SHP77 (cell line): ENCODE measurements at regions not wholly inside any gene's neighbourhood (a gene's known extent, or its start where the extent isn't known, plus 50 kb on each side); places are given as distances from the start of the nearest gene placed in this dataset.
A peak's percentile ranks its signal among the peaks of the same experiment; 100 is the strongest.
"Not testable (repeated sequence)": the region's sequence is repeated elsewhere in the genome, so short reads cannot be mapped to it uniquely, and the experiment has no call there.

ENCODE experiments used
- DNase-seq, 2 experiments: peaks; one replicate each; lab custom pipeline; 2025; lab: John Stamatoyannopoulos, UW

- peak; percentile 31 to 44 for DNase-seq
Measured at GRCh38 chr2:180695586-180696401, 284.6 kb upstream of the UBE2E3 start.

- DNase-seq, result peak in 1 of 2 experiments; percentile 10
Measured at GRCh38 chr2:180694445-180695421, 285.7 kb upstream of the UBE2E3 start.

GRCh38 chr2:180692322-180692721, 288.1 kb upstream of the UBE2E3 start:
- no peak for DNase-seq

GRCh38 chr2:180691855-180692223, 288.6 kb upstream of the UBE2E3 start:
- DNase-seq, result not testable (repeated sequence)

GRCh38 chr2:180691186-180691854, 289.1 kb upstream of the UBE2E3 start:
- not testable (repeated sequence) for DNase-seq

GRCh38 chr2:180690611-180691010, 289.8 kb upstream of the UBE2E3 start:
- DNase-seq, result no peak

GRCh38 chr2:180682871-180683270, 297.5 kb upstream of the UBE2E3 start:
- DNase-seq, result no peak

GRCh38 chr2:180679693-180680092, 300.7 kb upstream of the UBE2E3 start:
- no peak for DNase-seq

GRCh38 chr2:180678625-180678972, 301.8 kb upstream of the UBE2E3 start:
- DNase-seq, result no peak

- no peak for DNase-seq
Measured at GRCh38 chr2:180677930-180678624, 302.3 kb upstream of the UBE2E3 start.

- no peak for DNase-seq
Measured at GRCh38 chr2:180677200-180677599, 303.2 kb upstream of the UBE2E3 start.

- DNase-seq, result no peak
Measured at GRCh38 chr2:180676520-180677025, 303.8 kb upstream of the UBE2E3 start.

GRCh38 chr2:180675170-180675569, 305.2 kb upstream of the UBE2E3 start:
- DNase-seq, result no peak

- DNase-seq, result no peak
Measured at GRCh38 chr2:180672377-180672776, 308.0 kb upstream of the UBE2E3 start.

- no peak for DNase-seq
Measured at GRCh38 chr2:180670302-180671003, 310.0 kb upstream of the UBE2E3 start.

- peak; percentile 7 to 10 for DNase-seq
Measured at GRCh38 chr2:180669016-180669415, 311.4 kb upstream of the UBE2E3 start.

GRCh38 chr2:180664507-180664906, 315.9 kb upstream of the UBE2E3 start:
- no peak for DNase-seq

GRCh38 chr2:180662941-180663471, 317.4 kb upstream of the UBE2E3 start:
- no peak for DNase-seq

GRCh38 chr2:180662521-180662920, 317.9 kb upstream of the UBE2E3 start:
- no peak for DNase-seq

GRCh38 chr2:180661686-180662030, 318.7 kb upstream of the UBE2E3 start:
- DNase-seq, result no peak
